Trophoblast cell (in vitro differentiated cells and primary cell): ENCODE measurements at regions not wholly inside any gene's neighbourhood (a gene's known extent, or its start where the extent isn't known, plus 50 kb on each side); places are given as distances from the start of the nearest gene placed in this dataset.

Experiments
- DNase-seq, 2 donors: peaks; one replicate each; pipeline ENCODE4 v3.0.0-alpha.2; 2016
- H2AFZ ChIP-seq: 2 replicates; pipeline ENCODE4 v1.6.1; 2013; ENCODE audit warnings: low read length, moderate library complexity, mild to moderate bottlenecking; ENCODE audit not compliant: insufficient read depth, poor library complexity
- H2AK5ac ChIP-seq: 2 replicates; pipeline ENCODE4 v1.6.1; 2013; ENCODE audit warnings: mild to moderate bottlenecking, low read length
- H2BK120ac ChIP-seq: 2 replicates; pipeline ENCODE4 v1.6.1; 2013; ENCODE audit warnings: low read length, mild to moderate bottlenecking, moderate library complexity; ENCODE audit not compliant: insufficient read depth, poor library complexity
- H2BK12ac ChIP-seq: 2 replicates; pipeline ENCODE4 v1.6.1; 2013; ENCODE audit warnings: mild to moderate bottlenecking, low read length, moderate library complexity
- H2BK5ac ChIP-seq: 2 replicates; pipeline ENCODE4 v1.6.1; 2013; ENCODE audit warnings: low read length, low read depth, moderate library complexity, mild to moderate bottlenecking; ENCODE audit not compliant: poor library complexity
- H3K14ac ChIP-seq: 2 replicates; pipeline ENCODE4 v1.6.1; 2013; ENCODE audit warnings: mild to moderate bottlenecking, low read length
- H3K18ac ChIP-seq: 2 replicates; pipeline ENCODE4 v1.6.1; 2013; ENCODE audit warnings: mild to moderate bottlenecking, low read length
- H3K23ac ChIP-seq: 2 replicates; pipeline ENCODE4 v1.6.1; 2013; ENCODE audit warnings: low read length
- H3K27ac ChIP-seq: 2 replicates; pipeline ENCODE4 v1.5.1; 2013; ENCODE audit warnings: low read depth, mild to moderate bottlenecking, inconsistent platforms, low read length, moderate library complexity
- H3K27me3 ChIP-seq: 2 replicates; pipeline ENCODE4 v1.6.1; 2013; ENCODE audit warnings: inconsistent platforms, mild to moderate bottlenecking, low read length, moderate library complexity; ENCODE audit not compliant: insufficient read depth
- H3K36me3 ChIP-seq, 2 experiments: 1 replicate in 1 of 2; 2 replicates in 1 of 2; pipeline ENCODE4 v1.6.1; 2013; ENCODE audit warnings: low read length in 2 of 2, mild to moderate bottlenecking in 2 of 2, moderate library complexity in 1 of 2; ENCODE audit not compliant: insufficient read depth in 2 of 2, control insufficient read depth in 1 of 2
- H3K4ac ChIP-seq: 2 replicates; pipeline ENCODE4 v1.6.1; 2013; ENCODE audit warnings: low read depth, mild to moderate bottlenecking, low read length, moderate library complexity
- H3K4me1 ChIP-seq, 2 experiments: 1 replicate in 1 of 2; 2 replicates in 1 of 2; pipeline ENCODE4 v1.6.1; 2013; ENCODE audit warnings: low read length in 2 of 2, mild to moderate bottlenecking in 2 of 2, moderate library complexity in 1 of 2; ENCODE audit not compliant: insufficient read depth in 2 of 2, control insufficient read depth in 1 of 2
- H3K4me2 ChIP-seq: 2 replicates; pipeline ENCODE4 v1.6.1; 2013; ENCODE audit warnings: inconsistent platforms, mild to moderate bottlenecking, low read length, moderate library complexity
- H3K4me3 ChIP-seq: 2 replicates; pipeline ENCODE4 v1.5.1; 2013; ENCODE audit warnings: mild to moderate bottlenecking, low read depth, low read length, inconsistent platforms
- H3K79me1 ChIP-seq: one replicate; pipeline ENCODE4 v1.6.1; 2013; ENCODE audit warnings: low read length
- H3K79me2 ChIP-seq: 2 replicates; pipeline ENCODE4 v1.6.1; 2013; ENCODE audit warnings: low read length, mild to moderate bottlenecking; ENCODE audit not compliant: control insufficient read depth, insufficient read depth, poor library complexity
- H3K9ac ChIP-seq: 2 replicates; pipeline ENCODE4 v1.6.1; 2013; ENCODE audit warnings: mild to moderate bottlenecking, low read length
- H3K9me3 ChIP-seq: 2 replicates; pipeline ENCODE4 v1.6.1; 2013; ENCODE audit warnings: low read depth, mild to moderate bottlenecking, control low read depth, inconsistent platforms, low read length; ENCODE audit not compliant: insufficient read depth
- H4K12ac ChIP-seq: 2 replicates; pipeline ENCODE4 v1.6.1; 2013; ENCODE audit warnings: low read depth, mild to moderate bottlenecking, low read length, moderate library complexity
- H4K8ac ChIP-seq: 2 replicates; pipeline ENCODE4 v1.6.1; 2013; ENCODE audit warnings: low read depth, mild to moderate bottlenecking, low read length, moderate library complexity
- H4K91ac ChIP-seq: one replicate; pipeline ENCODE4 v1.6.1; 2013; ENCODE audit warnings: low read depth, mild to moderate bottlenecking, low read length, moderate library complexity
- WGBS: extraction: QIAGEN DNeasy Blood & Tissue Kit; methylation state at CpG from one replicate; pipeline ENCODE4 v1.1.7; 2013; ENCODE audit warnings: missing lambda C conversion rate; ENCODE audit not compliant: insufficient read length, insufficient coverage; ENCODE audit errors: extremely low coverage; 5-methylcytosine and 5-hydroxymethylcytosine counted together

GRCh38 chr4:127545271-127545670 is 87.5 kb upstream of the INTU start:
- H3K79me2 ChIP-seq, result no peaks in the 10 kb centered on the region
- peaks cover 2% of the 10 kb centered on the region for H3K9me3 ChIP-seq
- H3K4me3 ChIP-seq, result no peak overlapping the region
- no peaks in the 10 kb centered on the region for H3K36me3 ChIP-seq
- no peak overlapping the region for H3K4me2 ChIP-seq
- H3K79me1 ChIP-seq, result no peaks in the 10 kb centered on the region
- H3K9ac ChIP-seq, result no peak overlapping the region
- H4K8ac ChIP-seq, result no peak overlapping the region
- no peaks in the 10 kb centered on the region for H3K27me3 ChIP-seq
- no peak overlapping the region for H3K4ac ChIP-seq
- H2BK120ac ChIP-seq, result no peak overlapping the region
- H3K18ac ChIP-seq, result no peak overlapping the region
- no peak overlapping the region for H2BK5ac ChIP-seq
- H3K14ac ChIP-seq, result no peak overlapping the region
- no peak overlapping the region for H4K91ac ChIP-seq
- no peak overlapping the region for H2AFZ ChIP-seq
- no peak overlapping the region for H2AK5ac ChIP-seq
- no peak overlapping the region for H3K27ac ChIP-seq
- H4K12ac ChIP-seq, result no peak overlapping the region
- H3K4me1 ChIP-seq, result no peaks in the 10 kb centered on the region
- no peak overlapping the region for H3K23ac ChIP-seq
- H2BK12ac ChIP-seq, result no peak overlapping the region
- no peak for DNase-seq

GRCh38 chr4:127548990-127549925 is 83.5 kb upstream of the INTU start:
- no peak overlapping the region for H3K4me3 ChIP-seq
- no peak overlapping the region for H3K9ac ChIP-seq
- no peaks in the 10 kb centered on the region for H3K27me3 ChIP-seq
- no peak overlapping the region for H3K27ac ChIP-seq
- H3K9me3 ChIP-seq, result peaks cover 8% of the 10 kb centered on the region
- H3K79me2 ChIP-seq, result no peaks in the 10 kb centered on the region
- H2BK120ac ChIP-seq, result no peak overlapping the region
- no peak overlapping the region for H2AK5ac ChIP-seq
- no peak overlapping the region for H2BK5ac ChIP-seq
- H2BK12ac ChIP-seq, result no peak overlapping the region
- H3K14ac ChIP-seq, result no peak overlapping the region
- no CpG with 5 or more reads among the region's 2 CpGs for WGBS
- no peak overlapping the region for H3K18ac ChIP-seq
- no peak overlapping the region for H2AFZ ChIP-seq
- no peaks in the 10 kb centered on the region for H3K79me1 ChIP-seq
- no peak overlapping the region for H3K4ac ChIP-seq
- no peak for DNase-seq
- H4K91ac ChIP-seq, result no peak overlapping the region
- no peak overlapping the region for H4K12ac ChIP-seq
- H3K4me1 ChIP-seq, result no peaks in the 10 kb centered on the region
- H3K36me3 ChIP-seq, result no peaks in the 10 kb centered on the region
- H3K23ac ChIP-seq, result no peak overlapping the region
- no peak overlapping the region for H3K4me2 ChIP-seq
- no peak overlapping the region for H4K8ac ChIP-seq

- H3K9ac ChIP-seq, result no peak overlapping the region
- no peak overlapping the region for H3K4me3 ChIP-seq
Observed at GRCh38 chr4:127555106-127555505, 77.7 kb upstream of the INTU start.

GRCh38 chr4:127558088-127558487 is 74.7 kb upstream of the INTU start:
- H2BK120ac ChIP-seq, result no peak overlapping the region
- no CpG with 5 or more reads among the region's 4 CpGs for WGBS
- no peak overlapping the region for H2BK5ac ChIP-seq
- no peak overlapping the region for H3K4ac ChIP-seq
- H3K14ac ChIP-seq, result no peak overlapping the region
- H2AFZ ChIP-seq, result no peak overlapping the region
- H3K9ac ChIP-seq, result no peak overlapping the region
- no peak overlapping the region for H3K23ac ChIP-seq
- H3K36me3 ChIP-seq, result no peaks in the 10 kb centered on the region
- no peaks in the 10 kb centered on the region for H3K79me1 ChIP-seq
- no peaks in the 10 kb centered on the region for H3K9me3 ChIP-seq
- no peak overlapping the region for H3K18ac ChIP-seq
- H3K27ac ChIP-seq, result no peak overlapping the region
- H4K12ac ChIP-seq, result no peak overlapping the region
- H2AK5ac ChIP-seq, result no peak overlapping the region
- no peaks in the 10 kb centered on the region for H3K4me1 ChIP-seq
- DNase-seq, result no peak
- no peaks in the 10 kb centered on the region for H3K27me3 ChIP-seq
- no peak overlapping the region for H3K4me3 ChIP-seq
- H4K8ac ChIP-seq, result no peak overlapping the region
- H4K91ac ChIP-seq, result no peak overlapping the region
- H2BK12ac ChIP-seq, result no peak overlapping the region
- H3K79me2 ChIP-seq, result no peaks in the 10 kb centered on the region
- no peak overlapping the region for H3K4me2 ChIP-seq

More at GRCh38 chr4:127555106-127555505, 77.7 kb upstream of the INTU start:
- no peak for DNase-seq
- no peak overlapping the region for H3K4me2 ChIP-seq
- no peak overlapping the region for H2BK12ac ChIP-seq
- no peak overlapping the region for H4K12ac ChIP-seq
- H2BK120ac ChIP-seq, result no peak overlapping the region
- no peak overlapping the region for H3K23ac ChIP-seq
- H3K4ac ChIP-seq, result no peak overlapping the region
- H2AFZ ChIP-seq, result no peak overlapping the region
- no CpG with 5 or more reads among the region's 1 CpG for WGBS
- H3K79me1 ChIP-seq, result no peaks in the 10 kb centered on the region
- no peak overlapping the region for H4K91ac ChIP-seq
- no peaks in the 10 kb centered on the region for H3K27me3 ChIP-seq
- no peak overlapping the region for H3K27ac ChIP-seq
- no peak overlapping the region for H2BK5ac ChIP-seq
- H3K79me2 ChIP-seq, result no peaks in the 10 kb centered on the region
- no peaks in the 10 kb centered on the region for H3K36me3 ChIP-seq
- H3K18ac ChIP-seq, result no peak overlapping the region
- H3K4me1 ChIP-seq, result no peaks in the 10 kb centered on the region
- H4K8ac ChIP-seq, result no peak overlapping the region
- no peak overlapping the region for H2AK5ac ChIP-seq
- no peak overlapping the region for H3K14ac ChIP-seq
- H3K9me3 ChIP-seq, result peaks cover 5% of the 10 kb centered on the region
